GM03348 (cell line): ENCODE measurements at regions not wholly inside any gene's neighbourhood (a gene's known extent, or its start where the extent isn't known, plus 50 kb on each side); places are given as distances from the start of the nearest gene placed in this dataset.
A peak's percentile ranks its signal among the peaks of the same experiment; 100 is the strongest.

Source experiments
- DNase-seq: peaks from one replicate; pipeline ENCODE4 v3.0.0; 2012; ENCODE audit warnings: low spot score

GRCh38 chr10:78905015-78905956, 163.5 kb upstream of the ZMIZ1 start:
- no peak for DNase-seq

- no peak for DNase-seq
Observed at GRCh38 chr10:78905957-78906308, 162.8 kb upstream of the ZMIZ1 start.

- DNase-seq: no peak
Observed at GRCh38 chr10:78906734-78907390, 161.9 kb upstream of the ZMIZ1 start.

GRCh38 chr10:78907551-78908211, 161.1 kb upstream of the ZMIZ1 start:
- DNase-seq: no peak

- no peak for DNase-seq
Observed at GRCh38 chr10:78909221-78909620, 159.5 kb upstream of the ZMIZ1 start.

GRCh38 chr10:78910021-78910420, 158.7 kb upstream of the ZMIZ1 start:
- DNase-seq: no peak

GRCh38 chr10:78910476-78910875, 158.3 kb upstream of the ZMIZ1 start:
- DNase-seq: no peak

GRCh38 chr10:78910886-78911285, 157.9 kb upstream of the ZMIZ1 start:
- no peak for DNase-seq

- no peak for DNase-seq
Observed at GRCh38 chr10:78911533-78912340, 157.0 kb upstream of the ZMIZ1 start.

GRCh38 chr10:78912361-78913218, 156.2 kb upstream of the ZMIZ1 start:
- DNase-seq: no peak

- no peak for DNase-seq
Observed at GRCh38 chr10:78913219-78914059, 155.3 kb upstream of the ZMIZ1 start.

- DNase-seq: no peak
Observed at GRCh38 chr10:78914060-78914378, 154.7 kb upstream of the ZMIZ1 start.

- DNase-seq: peak; percentile 27
Observed at GRCh38 chr10:78914502-78915189, 154.1 kb upstream of the ZMIZ1 start.

- DNase-seq: peak; percentile 79
Observed at GRCh38 chr10:78915190-78915518, 153.6 kb upstream of the ZMIZ1 start.

- DNase-seq: no peak
Observed at GRCh38 chr10:78916227-78916626, 152.5 kb upstream of the ZMIZ1 start.

GRCh38 chr10:78919181-78919966, 149.4 kb upstream of the ZMIZ1 start:
- DNase-seq: no peak

GRCh38 chr10:78920011-78920410, 148.8 kb upstream of the ZMIZ1 start:
- no peak for DNase-seq

GRCh38 chr10:78921895-78922294, 146.9 kb upstream of the ZMIZ1 start:
- DNase-seq: no peak
